Esophagus muscularis mucosa (tissue), 4 donors: ENCODE measurements at regions not wholly inside any gene's neighbourhood (a gene's known extent, or its start where the extent isn't known, plus 50 kb on each side); places are given as distances from the start of the nearest gene placed in this dataset.
"Not testable (repeated sequence)": the region's sequence is repeated elsewhere in the genome, so short reads cannot be mapped to it uniquely, and the experiment has no call there.

ENCODE experiments used
- DNase-seq: peaks from one replicate; pipeline ENCODE4 v3.0.0-alpha.2; 2017; ENCODE audit errors: extremely low spot score
- H3K27ac ChIP-seq, 4 donors: fragments of 200-600 bp; sonication (generic); replicated peaks in 1 of 4; 1 replicate in 3 of 4; 2 replicates in 1 of 4; pipeline ENCODE4 v1.5.1; 2016 to 2019; ENCODE audit warnings: mild to moderate bottlenecking in 1 of 4
- H3K27me3 ChIP-seq, 4 donors: fragments of 200-600 bp; sonication (generic); one replicate each; pipeline versions ENCODE4 v1.5.1 to v1.6.0; 2016 to 2019
- H3K36me3 ChIP-seq, 4 donors: fragments of 200-600 bp; sonication (generic); one replicate each; pipeline ENCODE4 v1.5.1; 2016 to 2019
- H3K4me1 ChIP-seq, 4 donors: fragments of 200-600 bp; sonication (generic); one replicate each; pipeline ENCODE4 v1.5.1; 2016 to 2019
- H3K4me3 ChIP-seq, 4 donors: fragments of 200-600 bp; sonication (generic); 1 replicate in 2 of 4; 2 replicates in 2 of 4; pipeline ENCODE4 v1.5.1; 2016 to 2019; ENCODE audit warnings: mild to moderate bottlenecking in 4 of 4, moderate library complexity in 1 of 4
- H3K9me3 ChIP-seq, 4 donors: fragments of 200-600 bp; sonication (generic); 1 replicate in 3 of 4; 2 replicates in 1 of 4; pipeline ENCODE4 v1.5.1; 2016 to 2019
- CTCF ChIP-seq, 3 experiments: fragments of 200-600 bp in 2 of 3; fragments of 450-650 bp in 1 of 3; sonication (generic) in 2 of 3; IDR thresholded peaks; one replicate each; pipeline ENCODE4 v1.5.1; 2017 to 2019; ENCODE audit warnings: antibody characterized with exemption in 3 of 3, mild to moderate bottlenecking in 2 of 3, moderate library complexity in 1 of 3
- EP300 ChIP-seq: sonication (generic); formaldehyde crosslinking; IDR thresholded peaks from one replicate; pipeline ENCODE4 v1.6.1; 2017; ENCODE audit warnings: antibody characterized with exemption
- POLR2A ChIP-seq: fragments of 450-650 bp; IDR thresholded peaks from one replicate; pipeline ENCODE4 v1.6.1; 2017; ENCODE audit warnings: antibody characterized with exemption, moderate library complexity, mild to moderate bottlenecking, low read depth
- POLR2AphosphoS5 ChIP-seq, 2 donors: sonication (generic); formaldehyde crosslinking; IDR thresholded peaks; one replicate each; pipeline ENCODE4 v1.6.1; 2017; ENCODE audit warnings: antibody characterized with exemption in 2 of 2
- WGBS: methylation state at CpG from one replicate; pipeline ENCODE4 v1.1.5; 2018; 5-methylcytosine and 5-hydroxymethylcytosine counted together
- intact Hi-C: fragments of 100-400 bp; cut with DNase I; formaldehyde crosslinking; loops from one replicate; pipeline ENCODE4 v1.15.1; 2023

GRCh38 chrX:538311-538710, 92.3 kb upstream of the SHOX start:
- Histone ChIP-seq H3K9me3 (peaks cover 0 to 10% (median 0%) of the 10 kb centered on the region in 4 donors), H3K4me1 (no peaks in the 10 kb centered on the region), H3K27me3 (peaks cover 0 to 5% (median 0%) of the 10 kb centered on the region in 4 donors), H3K27ac (no peak overlapping the region), H3K4me3 (no peak overlapping the region), H3K36me3 (no peaks in the 10 kb centered on the region)
- no peak for DNase-seq
- 82% methylated on average over 11 of the region's 11 CpGs for WGBS
- TF ChIP-seq POLR2AphosphoS5 (IDR thresholded peaks at IDR 0.05): no peak
- no peak for TF ChIP-seq POLR2A
- no peak for TF ChIP-seq CTCF (IDR thresholded peaks at IDR 0.05)
- no peak for TF ChIP-seq EP300
- intact Hi-C loops: no loop called here

GRCh38 chrX:541006-541405, 89.6 kb upstream of the SHOX start:
- 88% methylated on average over 10 of the region's 10 CpGs for WGBS
- H3K9me3 ChIP-seq, H3K4me3 ChIP-seq, H3K4me1 ChIP-seq, intact Hi-C loops, H3K27ac ChIP-seq, DNase-seq, H3K36me3 ChIP-seq, H3K27me3 ChIP-seq: not testable (repeated sequence)

GRCh38 chrX:542179-542578, 88.4 kb upstream of the SHOX start:
- H3K4me1 ChIP-seq: no peaks in the 10 kb centered on the region
- no peaks in the 10 kb centered on the region for H3K36me3 ChIP-seq
- peaks cover 0 to 8% (median 0%) of the 10 kb centered on the region in 4 donors for H3K9me3 ChIP-seq
- no peak for DNase-seq
- 90% methylated on average over 9 of the region's 9 CpGs for WGBS
- TF ChIP-seq CTCF (IDR thresholded peaks at IDR 0.05) (no peak), EP300 (no peak), POLR2A (no peak), POLR2AphosphoS5 (IDR thresholded peaks at IDR 0.05) (no peak)
- no peak overlapping the region for H3K27ac ChIP-seq
- H3K27me3 ChIP-seq: no peaks in the 10 kb centered on the region
- intact Hi-C loops: no loop called here
- H3K4me3 ChIP-seq: no peak overlapping the region

- TF ChIP-seq POLR2AphosphoS5 (IDR thresholded peaks at IDR 0.05) (peak; percentile 7 to 22), CTCF (IDR thresholded peaks at IDR 0.05) (no peak), EP300 (peak; percentile 40)
- WGBS: 52% methylated on average over 16 of the region's 19 CpGs
- peak overlapping the region in 2 of 4 donors; percentile 19 to 47 for H3K27ac ChIP-seq
- no peaks in the 10 kb centered on the region for H3K4me1 ChIP-seq
- no peaks in the 10 kb centered on the region for H3K27me3 ChIP-seq
- no peaks in the 10 kb centered on the region for H3K36me3 ChIP-seq
- H3K4me3 ChIP-seq: no peak overlapping the region
- intact Hi-C loops: no loop called here
- DNase-seq: no peak
- H3K9me3 ChIP-seq: peaks cover 0 to 6% (median 0%) of the 10 kb centered on the region in 4 donors
Measured at GRCh38 chrX:545452-545885, 85.1 kb upstream of the SHOX start.

- intact Hi-C loops: no loop called here
Measured at GRCh38 chrX:550514-550913, 80.1 kb upstream of the SHOX start.

More at GRCh38 chrX:550514-550913, 80.1 kb upstream of the SHOX start:
- Histone ChIP-seq H3K4me3 (no peak overlapping the region), H3K27ac (no peak overlapping the region), H3K4me1 (no peaks in the 10 kb centered on the region), H3K27me3 (peaks cover 0 to 15% (median 0%) of the 10 kb centered on the region in 4 donors), H3K36me3 (no peaks in the 10 kb centered on the region), H3K9me3 (no peaks in the 10 kb centered on the region)
- DNase-seq: no peak
- 83% methylated on average over 1 of the region's 1 CpG for WGBS
- TF ChIP-seq EP300 (no peak), POLR2AphosphoS5 (IDR thresholded peaks at IDR 0.05) (no peak), POLR2A (no peak), CTCF (IDR thresholded peaks at IDR 0.05) (no peak)
